Ishikawa (cell line): ENCODE measurements at regions not wholly inside any gene's neighbourhood (a gene's known extent, or its start where the extent isn't known, plus 50 kb on each side); places are given as distances from the start of the nearest gene placed in this dataset.

ENCODE experiments used
- CEBPB ChIP-seq: IDR thresholded peaks from 2 replicates; pipeline ENCODE4 v1.6.1; 2012
- CREB1 ChIP-seq: IDR thresholded peaks from 2 replicates; pipeline ENCODE4 v1.6.1; 2012; ENCODE audit warnings: low read depth
- EGR1 ChIP-seq: IDR thresholded peaks from 2 replicates; pipeline ENCODE4 v1.6.1; 2012
- EP300 ChIP-seq: IDR thresholded peaks from 2 replicates; pipeline ENCODE4 v1.6.1; 2012; ENCODE audit warnings: borderline replicate concordance
- NFIC ChIP-seq: IDR thresholded peaks from 2 replicates; pipeline ENCODE4 v1.6.1; 2012
- RAD21 ChIP-seq: IDR thresholded peaks from 2 replicates; pipeline ENCODE4 v1.6.1; 2012; ENCODE audit warnings: low read depth
- TAF1 ChIP-seq: IDR thresholded peaks from 2 replicates; pipeline ENCODE4 v1.6.1; 2012; ENCODE audit warnings: low read depth, mild to moderate bottlenecking
- TCF12 ChIP-seq: IDR thresholded peaks from 2 replicates; pipeline ENCODE4 v1.6.1; 2012; ENCODE audit warnings: low read depth
- TEAD4 ChIP-seq: IDR thresholded peaks from 2 replicates; pipeline ENCODE4 v1.6.1; 2012
- ZBTB7A ChIP-seq: IDR thresholded peaks from 2 replicates; pipeline ENCODE4 v1.6.1; 2012; ENCODE audit warnings: low read depth
- TF ChIP-seq, protein P1 (sequence below): IDR thresholded peaks from 2 replicates; pipeline ENCODE4 v1.6.1; 2012
- TF ChIP-seq, protein P2 (sequence below): IDR thresholded peaks from 2 replicates; pipeline ENCODE4 v1.6.1; 2012; ENCODE audit warnings: low read depth, mild to moderate bottlenecking

DNA sequence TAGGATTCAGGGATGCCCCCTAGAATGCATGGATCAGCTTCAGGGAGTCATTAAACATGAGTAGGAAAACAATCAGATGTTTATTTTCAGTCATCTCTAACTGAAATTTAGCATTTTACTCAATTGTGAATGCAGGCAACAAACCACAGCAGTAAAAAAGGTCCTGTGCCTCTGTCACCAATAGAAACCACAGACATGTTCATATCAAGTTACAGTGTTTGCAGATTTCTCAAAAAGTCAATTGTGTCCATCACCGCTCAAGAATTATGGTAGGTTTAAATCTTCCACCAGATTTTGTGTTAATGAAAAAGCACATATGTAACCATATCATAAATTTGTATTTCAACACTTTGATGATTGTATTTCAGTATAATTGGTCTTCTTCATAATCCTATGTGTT lies 68.4 kb upstream of the SLC1A1 start:
- TF ChIP-seq CREB1 = no peak
- no peak for TF ChIP-seq TAF1
- TF ChIP-seq NFIC = no peak
- no peak for TF ChIP-seq TEAD4
- no peak for TF ChIP-seq RAD21
- TF ChIP-seq TCF12 = no peak
- TF ChIP-seq, protein P1, sequence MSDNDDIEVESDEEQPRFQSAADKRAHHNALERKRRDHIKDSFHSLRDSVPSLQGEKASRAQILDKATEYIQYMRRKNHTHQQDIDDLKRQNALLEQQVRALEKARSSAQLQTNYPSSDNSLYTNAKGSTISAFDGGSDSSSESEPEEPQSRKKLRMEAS = no peak
- TF ChIP-seq CEBPB = no peak
- no peak for TF ChIP-seq ZBTB7A
- TF ChIP-seq, protein P2, sequence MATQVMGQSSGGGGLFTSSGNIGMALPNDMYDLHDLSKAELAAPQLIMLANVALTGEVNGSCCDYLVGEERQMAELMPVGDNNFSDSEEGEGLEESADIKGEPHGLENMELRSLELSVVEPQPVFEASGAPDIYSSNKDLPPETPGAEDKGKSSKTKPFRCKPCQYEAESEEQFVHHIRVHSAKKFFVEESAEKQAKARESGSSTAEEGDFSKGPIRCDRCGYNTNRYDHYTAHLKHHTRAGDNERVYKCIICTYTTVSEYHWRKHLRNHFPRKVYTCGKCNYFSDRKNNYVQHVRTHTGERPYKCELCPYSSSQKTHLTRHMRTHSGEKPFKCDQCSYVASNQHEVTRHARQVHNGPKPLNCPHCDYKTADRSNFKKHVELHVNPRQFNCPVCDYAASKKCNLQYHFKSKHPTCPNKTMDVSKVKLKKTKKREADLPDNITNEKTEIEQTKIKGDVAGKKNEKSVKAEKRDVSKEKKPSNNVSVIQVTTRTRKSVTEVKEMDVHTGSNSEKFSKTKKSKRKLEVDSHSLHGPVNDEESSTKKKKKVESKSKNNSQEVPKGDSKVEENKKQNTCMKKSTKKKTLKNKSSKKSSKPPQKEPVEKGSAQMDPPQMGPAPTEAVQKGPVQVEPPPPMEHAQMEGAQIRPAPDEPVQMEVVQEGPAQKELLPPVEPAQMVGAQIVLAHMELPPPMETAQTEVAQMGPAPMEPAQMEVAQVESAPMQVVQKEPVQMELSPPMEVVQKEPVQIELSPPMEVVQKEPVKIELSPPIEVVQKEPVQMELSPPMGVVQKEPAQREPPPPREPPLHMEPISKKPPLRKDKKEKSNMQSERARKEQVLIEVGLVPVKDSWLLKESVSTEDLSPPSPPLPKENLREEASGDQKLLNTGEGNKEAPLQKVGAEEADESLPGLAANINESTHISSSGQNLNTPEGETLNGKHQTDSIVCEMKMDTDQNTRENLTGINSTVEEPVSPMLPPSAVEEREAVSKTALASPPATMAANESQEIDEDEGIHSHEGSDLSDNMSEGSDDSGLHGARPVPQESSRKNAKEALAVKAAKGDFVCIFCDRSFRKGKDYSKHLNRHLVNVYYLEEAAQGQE = no peak
- TF ChIP-seq EP300 = no peak
- no peak for TF ChIP-seq EGR1
